ENCODE measurements at regions not wholly inside any gene's neighbourhood (a gene's known extent, or its start where the extent isn't known, plus 50 kb on each side); places are given as distances from the start of the nearest gene placed in this dataset.
"Not testable (repeated sequence)": the region's sequence is repeated elsewhere in the genome, so short reads cannot be mapped to it uniquely, and the experiment has no call there.

- TF ChIP-seq ZNF462 (CRISPR knock-in tag; IDR thresholded peaks at IDR 0.05) (no peak), EZH2phosphoT487 (IDR thresholded peaks at IDR 0.05; ENCODE audit: unreplicated experiment) (no peak), ZNF114 (CRISPR knock-in tag; IDR thresholded peaks at IDR 0.05) (no peak), CREB1 (CRISPR knock-in tag; IDR thresholded peaks at IDR 0.05; ENCODE audit: low read depth) (no peak), ZNF331 (CRISPR knock-in tag; IDR thresholded peaks at IDR 0.05; ENCODE audit: low read depth) (no peak)
Measured at GRCh38 chr19:31037286-31037980, 311.8 kb downstream of the TSHZ3 start (continued).

- H3K9me3 Mint-ChIP-seq; ATAC-seq; H3K4me2 ChIP-seq; H4K20me1 ChIP-seq (replicated peaks; ENCODE audit: insufficient read depth); H3K4me3 ChIP-seq; H3K4me1 Mint-ChIP-seq; H3K27ac Mint-ChIP-seq; H3K27me3 Mint-ChIP-seq (ENCODE audit: insufficient read depth, low read depth, poor library complexity); H3K9me2 ChIP-seq (ENCODE audit: insufficient read depth); H3K27me3 ChIP-seq (ENCODE audit: insufficient read depth); H3K79me2 ChIP-seq (replicated peaks; ENCODE audit: insufficient read depth); H3K4me3 Mint-ChIP-seq; H3F3A ChIP-seq (replicated peaks; ENCODE audit: low read depth); DNase-seq (ENCODE audit: low spot score); H2AFZ ChIP-seq; H3K27ac ChIP-seq (ENCODE audit: low read depth); H3K36me3 Mint-ChIP-seq (ENCODE audit: low read depth); H3K36me3 ChIP-seq (ENCODE audit: insufficient read depth); H3K4me1 ChIP-seq (ENCODE audit: insufficient read depth): not testable (repeated sequence)
Measured at GRCh38 chr19:31031455-31031854, 317.8 kb downstream of the TSHZ3 start.
